ENCODE measurements at regions not wholly inside any gene's neighbourhood (a gene's known extent, or its start where the extent isn't known, plus 50 kb on each side); places are given as distances from the start of the nearest gene placed in this dataset.

DNA sequence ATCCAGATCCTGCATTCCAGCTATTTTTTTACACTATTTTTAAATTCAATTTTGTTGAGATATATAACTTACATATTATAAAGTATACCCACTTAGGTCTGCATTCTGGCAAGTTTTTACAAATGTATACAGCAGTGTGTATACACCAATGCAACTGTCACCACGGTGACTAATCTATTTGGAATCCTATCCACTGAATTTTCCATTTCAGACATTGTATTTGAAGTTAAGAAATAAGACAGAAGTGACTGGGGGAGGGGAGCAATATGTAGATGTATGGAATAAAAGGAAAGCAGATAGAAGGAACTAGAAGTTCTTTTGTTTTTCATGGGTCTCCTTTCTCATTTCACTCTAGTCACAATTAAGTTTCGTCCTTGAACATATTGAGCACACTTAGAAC is 431.5 kb upstream of the CHRM3 start:
- TF ChIP-seq EZH2phosphoT487 (conservative IDR thresholded peaks at IDR 0.05; ENCODE audit: low read length) (no peak), CTCF (IDR thresholded peaks at IDR 0.05; ENCODE audit: insufficient read depth, low read length, poor library complexity, severe bottlenecking) (no peak)
